ENCODE measurements at regions not wholly inside any gene's neighbourhood (a gene's known extent, or its start where the extent isn't known, plus 50 kb on each side); places are given as distances from the start of the nearest gene placed in this dataset.

GRCh38 chr1:218670875-218671274, 325.7 kb downstream of the TGFB2 start:
- CTCF ChIA-PET = interaction anchor here (0.5 kb wide), 1 partner anchor 114 kb away, joined by 3 read pairs; no protein-coding TSS in a partner anchor
- DNase-seq (ENCODE audit: low spot score) = no peak
- TF ChIP-seq, protein P1, sequence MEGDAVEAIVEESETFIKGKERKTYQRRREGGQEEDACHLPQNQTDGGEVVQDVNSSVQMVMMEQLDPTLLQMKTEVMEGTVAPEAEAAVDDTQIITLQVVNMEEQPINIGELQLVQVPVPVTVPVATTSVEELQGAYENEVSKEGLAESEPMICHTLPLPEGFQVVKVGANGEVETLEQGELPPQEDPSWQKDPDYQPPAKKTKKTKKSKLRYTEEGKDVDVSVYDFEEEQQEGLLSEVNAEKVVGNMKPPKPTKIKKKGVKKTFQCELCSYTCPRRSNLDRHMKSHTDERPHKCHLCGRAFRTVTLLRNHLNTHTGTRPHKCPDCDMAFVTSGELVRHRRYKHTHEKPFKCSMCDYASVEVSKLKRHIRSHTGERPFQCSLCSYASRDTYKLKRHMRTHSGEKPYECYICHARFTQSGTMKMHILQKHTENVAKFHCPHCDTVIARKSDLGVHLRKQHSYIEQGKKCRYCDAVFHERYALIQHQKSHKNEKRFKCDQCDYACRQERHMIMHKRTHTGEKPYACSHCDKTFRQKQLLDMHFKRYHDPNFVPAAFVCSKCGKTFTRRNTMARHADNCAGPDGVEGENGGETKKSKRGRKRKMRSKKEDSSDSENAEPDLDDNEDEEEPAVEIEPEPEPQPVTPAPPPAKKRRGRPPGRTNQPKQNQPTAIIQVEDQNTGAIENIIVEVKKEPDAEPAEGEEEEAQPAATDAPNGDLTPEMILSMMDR (conservative IDR thresholded peaks at IDR 0.05; ENCODE audit: low read depth) = no peak
- H3K27ac ChIP-seq = no peak overlapping the region
- POLR2A ChIA-PET (ENCODE audit: low non-redundant PET) = no interaction called here

DNA sequence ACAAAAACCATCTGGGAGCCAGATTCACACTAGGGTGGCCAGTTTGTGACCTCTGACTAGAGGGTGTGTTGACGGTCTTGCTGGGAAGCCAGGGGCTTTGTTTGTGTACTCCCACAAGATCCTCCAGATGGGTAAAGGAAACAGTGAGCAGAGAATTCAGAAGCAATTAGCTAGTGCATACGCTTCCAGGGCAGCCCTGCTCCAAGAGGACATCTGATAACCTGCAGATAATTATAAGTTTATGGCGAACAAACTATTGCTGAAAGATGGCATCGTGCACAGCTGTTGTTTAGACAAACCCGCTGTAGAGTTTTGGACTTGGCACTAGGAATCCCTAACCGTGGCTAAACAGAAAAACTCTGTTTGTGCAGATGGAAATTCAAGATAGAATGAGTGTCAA, 326.4 kb downstream of the TGFB2 start:
- ChIA-PET CTCF (no interaction called here), POLR2A (ENCODE audit: low non-redundant PET) (no interaction called here)
- TF ChIP-seq, protein P1 (conservative IDR thresholded peaks at IDR 0.05; ENCODE audit: low read depth) = no peak
- DNase-seq (ENCODE audit: low spot score) = no peak
- H3K27ac ChIP-seq = no peak overlapping the region

GRCh38 chr1:218673170-218673569, 328.0 kb downstream of the TGFB2 start:
- no peak for DNase-seq (ENCODE audit: low spot score)
- no peak overlapping the region for H3K27ac ChIP-seq
- CTCF ChIA-PET = no interaction called here
- POLR2A ChIA-PET (ENCODE audit: low non-redundant PET) = no interaction called here
- TF ChIP-seq, protein P1 (conservative IDR thresholded peaks at IDR 0.05; ENCODE audit: low read depth) = no peak

GRCh38 chr1:218674280-218674773, 329.2 kb downstream of the TGFB2 start:
- H3K27ac ChIP-seq = no peak overlapping the region
- DNase-seq (ENCODE audit: low spot score) = peak; percentile 11
- POLR2A ChIA-PET (ENCODE audit: low non-redundant PET) = no interaction called here
- CTCF ChIA-PET = no interaction called here
- TF ChIP-seq, protein P1 (conservative IDR thresholded peaks at IDR 0.05; ENCODE audit: low read depth) = no peak

GRCh38 chr1:218677026-218677425, 331.9 kb downstream of the TGFB2 start:
- ChIA-PET CTCF (no interaction called here), POLR2A (ENCODE audit: low non-redundant PET) (interaction anchor here (0.7 kb wide), 1 partner anchor 425 kb away, joined by 8 read pairs; no protein-coding TSS in a partner anchor)
- no peak overlapping the region for H3K27ac ChIP-seq
- no peak for DNase-seq (ENCODE audit: low spot score)
- TF ChIP-seq, protein P1 (conservative IDR thresholded peaks at IDR 0.05; ENCODE audit: low read depth) = no peak

- TF ChIP-seq, protein P1 (conservative IDR thresholded peaks at IDR 0.05; ENCODE audit: low read depth) = no peak
- H3K27ac ChIP-seq = no peak overlapping the region
- POLR2A ChIA-PET (ENCODE audit: low non-redundant PET) = no interaction called here
- CTCF ChIA-PET = no interaction called here
- no peak for DNase-seq (ENCODE audit: low spot score)
Observed at GRCh38 chr1:218679391-218679790, 334.3 kb downstream of the TGFB2 start.
